Activated CD4-positive, alpha-beta T cell treated with anti-CD3 and anti-CD28 coated beads for 48 hours (primary cell): ENCODE measurements at regions not wholly inside any gene's neighbourhood (a gene's known extent, or its start where the extent isn't known, plus 50 kb on each side); places are given as distances from the start of the nearest gene placed in this dataset.
"Not testable (repeated sequence)": the region's sequence is repeated elsewhere in the genome, so short reads cannot be mapped to it uniquely, and the experiment has no call there.

ENCODE experiments used
- DNase-seq: peaks from one replicate; pipeline ENCODE4 v3.0.0-alpha.2; 2020

- DNase-seq, result no peak
Measured at GRCh38 chr5:173413471-173413982, 85.3 kb upstream of the STC2 start.

GRCh38 chr5:173412566-173412965 is 84.4 kb upstream of the STC2 start:
- no peak for DNase-seq

GRCh38 chr5:173411791-173412555 is 83.8 kb upstream of the STC2 start:
- no peak for DNase-seq

GRCh38 chr5:173410459-173411233 is 82.4 kb upstream of the STC2 start:
- no peak for DNase-seq

- DNase-seq, result no peak
Measured at GRCh38 chr5:173408946-173409345, 80.7 kb upstream of the STC2 start.

- no peak for DNase-seq
Measured at GRCh38 chr5:173399851-173400250, 71.6 kb upstream of the STC2 start.

- DNase-seq, result no peak
Measured at GRCh38 chr5:173397516-173397915, 69.3 kb upstream of the STC2 start.

- no peak for DNase-seq
Measured at GRCh38 chr5:173396311-173396993, 68.2 kb upstream of the STC2 start.

- no peak for DNase-seq
Measured at GRCh38 chr5:173395933-173396308, 67.7 kb upstream of the STC2 start.

GRCh38 chr5:173395257-173395932 is 67.2 kb upstream of the STC2 start:
- DNase-seq, result no peak

- DNase-seq, result no peak
Measured at GRCh38 chr5:173394701-173395100, 66.5 kb upstream of the STC2 start.

GRCh38 chr5:173392172-173392571 is 64.0 kb upstream of the STC2 start:
- no peak for DNase-seq

GRCh38 chr5:173391031-173391430 is 62.8 kb upstream of the STC2 start:
- no peak for DNase-seq

- not testable (repeated sequence) for DNase-seq
Measured at GRCh38 chr5:173387293-173387692, 59.1 kb upstream of the STC2 start.

GRCh38 chr5:173385832-173386360 is 57.7 kb upstream of the STC2 start:
- DNase-seq, result no peak

- DNase-seq, result no peak
Measured at GRCh38 chr5:173383711-173384110, 55.5 kb upstream of the STC2 start.

- no peak for DNase-seq
Measured at GRCh38 chr5:173378727-173379126, 50.5 kb upstream of the STC2 start.
